GM23338 (cell line): ENCODE measurements at regions not wholly inside any gene's neighbourhood (a gene's known extent, or its start where the extent isn't known, plus 50 kb on each side); places are given as distances from the start of the nearest gene placed in this dataset.

Experiments
- ATAC-seq: fragments of 200-7000 bp; cut with Tn5 transposase; 3 replicates; pipeline ENCODE4 v1.9.1; 2020
- DNase-seq: peaks from one replicate; pipeline ENCODE4 v3.0.0-alpha.2; 2015; ENCODE audit warnings: low spot score
- H2AFZ ChIP-seq: fragments of 200-600 bp; sonication (generic); 2 replicates; pipeline ENCODE4 v1.8.0; 2016; ENCODE audit warnings: antibody characterized with exemption, mild to moderate bottlenecking, moderate library complexity
- H3F3A ChIP-seq: fragments of 200-600 bp; sonication (generic); replicated peaks from 2 replicates; pipeline ENCODE4 v1.8.0; 2017; ENCODE audit warnings: antibody characterized with exemption, mixed run types, low read depth
- H3K27ac ChIP-seq: fragments of 200-600 bp; sonication (generic); 2 replicates; pipeline ENCODE4 v1.6.1; 2016; ENCODE audit warnings: low read depth
- H3K27me3 ChIP-seq: fragments of 200-600 bp; sonication (generic); 2 replicates; pipeline ENCODE4 v1.8.0; 2016; ENCODE audit warnings: mild to moderate bottlenecking, mixed run types, moderate library complexity; ENCODE audit not compliant: insufficient read depth
- H3K36me3 ChIP-seq: fragments of 200-600 bp; sonication (generic); 2 replicates; pipeline ENCODE4 v1.8.0; 2016; ENCODE audit warnings: mild to moderate bottlenecking; ENCODE audit not compliant: insufficient read depth
- H3K4me1 ChIP-seq: fragments of 200-600 bp; sonication (generic); 2 replicates; pipeline ENCODE4 v1.8.0; 2016; ENCODE audit warnings: mild to moderate bottlenecking, moderate library complexity; ENCODE audit not compliant: insufficient read depth
- H3K4me2 ChIP-seq: fragments of 200-600 bp; sonication (generic); 2 replicates; pipeline ENCODE4 v1.7.1; 2017; ENCODE audit warnings: mixed run types
- H3K4me3 ChIP-seq: fragments of 200-600 bp; sonication (generic); 2 replicates; pipeline ENCODE4 v1.6.1; 2016; ENCODE audit warnings: mixed run types
- H3K79me2 ChIP-seq: fragments of 200-600 bp; sonication (generic); replicated peaks from 2 replicates; pipeline ENCODE4 v1.8.0; 2017; ENCODE audit warnings: mild to moderate bottlenecking; ENCODE audit not compliant: insufficient read depth
- H3K9me2 ChIP-seq: fragments of 200-600 bp; sonication (generic); 2 replicates; pipeline ENCODE4 v1.8.0; 2017; ENCODE audit not compliant: insufficient read depth
- H4K20me1 ChIP-seq: fragments of 200-600 bp; sonication (generic); replicated peaks from 2 replicates; pipeline ENCODE4 v1.8.0; 2017; ENCODE audit warnings: mild to moderate bottlenecking; ENCODE audit not compliant: insufficient read depth
- H3K27ac Mint-ChIP-seq: 2 replicates; pipeline ENCODE4 v1.8.0; 2020; ENCODE audit warnings: inconsistent platforms, mild to moderate bottlenecking, moderate library complexity, mixed read lengths
- H3K27me3 Mint-ChIP-seq: 3 replicates; pipeline ENCODE4 v1.8.0; 2022; ENCODE audit warnings: low read depth, mild to moderate bottlenecking, moderate library complexity, mixed read lengths, inconsistent platforms; ENCODE audit not compliant: insufficient read depth, poor library complexity
- H3K36me3 Mint-ChIP-seq: 3 replicates; pipeline ENCODE4 v1.8.0; 2021; ENCODE audit warnings: low read depth, mild to moderate bottlenecking, inconsistent platforms, moderate library complexity, mixed read lengths
- H3K4me1 Mint-ChIP-seq: 3 replicates; pipeline ENCODE4 v1.8.0; 2020; ENCODE audit warnings: mild to moderate bottlenecking, inconsistent platforms, mixed read lengths
- H3K4me3 Mint-ChIP-seq: 3 replicates; pipeline ENCODE4 v1.8.0; 2021; ENCODE audit warnings: moderate library complexity, mild to moderate bottlenecking, inconsistent platforms, mixed read lengths
- H3K9me3 Mint-ChIP-seq: 3 replicates; pipeline ENCODE4 v1.8.0; 2020; ENCODE audit warnings: moderate library complexity, mild to moderate bottlenecking, inconsistent platforms, mixed read lengths
- CREB1 ChIP-seq: fragments of 250-450 bp; sonication (Bioruptor Pico); IDR thresholded peaks from 2 replicates; pipeline ENCODE4 v1.5.0; 2020; ENCODE audit warnings: low read depth, mild to moderate bottlenecking, moderate library complexity
- ETS1 ChIP-seq: IDR thresholded peaks from 2 replicates; pipeline ENCODE4 v1.6.1; 2016; ENCODE audit warnings: antibody characterized with exemption
- EZH2 ChIP-seq: fragments of 200-600 bp; sonication (generic); IDR thresholded peaks from one replicate; pipeline ENCODE4 v1.8.0; 2017; ENCODE audit warnings: antibody characterized with exemption, mild to moderate bottlenecking, low read depth; ENCODE audit not compliant: unreplicated experiment
- JUNB ChIP-seq: IDR thresholded peaks from one replicate; pipeline ENCODE4 v1.6.1; 2016; ENCODE audit warnings: antibody characterized with exemption; ENCODE audit not compliant: unreplicated experiment
- NANOG ChIP-seq: IDR thresholded peaks from 2 replicates; pipeline ENCODE4 v1.6.1; 2016; ENCODE audit warnings: antibody characterized with exemption, borderline replicate concordance
- POLR2AphosphoS5 ChIP-seq: IDR thresholded peaks from 2 replicates; pipeline ENCODE4 v1.6.1; 2016; ENCODE audit warnings: antibody characterized with exemption, low read depth
- ZNF462 ChIP-seq: fragments of 250-450 bp; sonication (Bioruptor Pico); IDR thresholded peaks from 2 replicates; pipeline ENCODE4 v1.5.0; 2020; ENCODE audit warnings: mild to moderate bottlenecking, moderate library complexity
- TF ChIP-seq, protein P1 (sequence below): IDR thresholded peaks from one replicate; pipeline ENCODE4 v1.6.1; 2018; ENCODE audit warnings: antibody characterized with exemption; ENCODE audit not compliant: unreplicated experiment

- Mint-ChIP-seq H3K36me3 (peaks cover 23% of the 10 kb centered on the region), H3K4me3 (no peak overlapping the region), H3K4me1 (no peaks in the 10 kb centered on the region), H3K27ac (no peak overlapping the region), H3K9me3 (peaks cover 66% of the 10 kb centered on the region), H3K27me3 (no peaks in the 10 kb centered on the region)
- Histone ChIP-seq H3K36me3 (peaks cover 13% of the 10 kb centered on the region), H3K79me2 (no peaks in the 10 kb centered on the region), H3F3A (no peaks in the 10 kb centered on the region), H3K4me1 (no peaks in the 10 kb centered on the region), H4K20me1 (no peaks in the 10 kb centered on the region), H3K27ac (no peak overlapping the region), H3K4me2 (no peak overlapping the region), H3K9me2 (peaks cover 9% of the 10 kb centered on the region; the same call in 1 of the 2 replicates), H2AFZ (no peak overlapping the region), H3K27me3 (no peaks in the 10 kb centered on the region), H3K4me3 (no peak overlapping the region)
- ATAC-seq (no peak), DNase-seq (peak; percentile 38)
- no peak for TF ChIP-seq POLR2AphosphoS5
Measured at GRCh38 chr3:19725000-19725399, 209.0 kb downstream of the EFHB start.

DNA sequence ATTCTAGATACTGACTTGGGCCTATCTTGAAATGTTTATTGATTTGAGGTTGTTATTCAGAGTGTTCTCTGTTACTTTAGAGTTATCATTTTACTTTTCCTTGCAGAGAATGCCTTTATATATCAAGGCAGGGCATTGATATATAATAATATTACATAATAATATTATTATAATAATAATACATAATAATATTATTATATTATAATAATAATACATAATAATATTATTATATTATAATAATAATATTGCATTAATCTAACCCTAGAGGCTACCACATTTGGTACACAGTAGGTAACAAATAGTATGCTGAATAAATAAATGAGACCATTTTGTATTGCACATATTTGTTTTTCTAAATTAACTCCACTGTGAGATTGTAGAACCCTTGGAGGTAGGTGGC, 216.3 kb downstream of the EFHB start:
- H3K27me3 Mint-ChIP-seq: peaks cover 3% of the 10 kb centered on the region
- H4K20me1 ChIP-seq: no peaks in the 10 kb centered on the region
- no peak overlapping the region for H3K27ac ChIP-seq
- DNase-seq: no peak
- no peak for ATAC-seq
- no peak overlapping the region for H2AFZ ChIP-seq
- H3K9me2 ChIP-seq: no peaks in the 10 kb centered on the region
- no peaks in the 10 kb centered on the region for H3F3A ChIP-seq
- H3K27me3 ChIP-seq: no peaks in the 10 kb centered on the region
- no peak overlapping the region for H3K4me2 ChIP-seq
- H3K27ac Mint-ChIP-seq: no peak overlapping the region
- no peak overlapping the region for H3K4me3 Mint-ChIP-seq
- H3K4me3 ChIP-seq: no peak overlapping the region
- no peaks in the 10 kb centered on the region for H3K4me1 ChIP-seq
- H3K36me3 Mint-ChIP-seq: peaks cover 4% of the 10 kb centered on the region; the same call in 2 of the 3 replicates
- peaks cover 13% of the 10 kb centered on the region for H3K9me3 Mint-ChIP-seq
- TF ChIP-seq EZH2 (no peak), NANOG (no peak), POLR2AphosphoS5 (no peak), ZNF462 (CRISPR knock-in tag) (no peak), JUNB (no peak), CREB1 (CRISPR knock-in tag) (no peak), ETS1 (no peak)
- TF ChIP-seq, protein P1, sequence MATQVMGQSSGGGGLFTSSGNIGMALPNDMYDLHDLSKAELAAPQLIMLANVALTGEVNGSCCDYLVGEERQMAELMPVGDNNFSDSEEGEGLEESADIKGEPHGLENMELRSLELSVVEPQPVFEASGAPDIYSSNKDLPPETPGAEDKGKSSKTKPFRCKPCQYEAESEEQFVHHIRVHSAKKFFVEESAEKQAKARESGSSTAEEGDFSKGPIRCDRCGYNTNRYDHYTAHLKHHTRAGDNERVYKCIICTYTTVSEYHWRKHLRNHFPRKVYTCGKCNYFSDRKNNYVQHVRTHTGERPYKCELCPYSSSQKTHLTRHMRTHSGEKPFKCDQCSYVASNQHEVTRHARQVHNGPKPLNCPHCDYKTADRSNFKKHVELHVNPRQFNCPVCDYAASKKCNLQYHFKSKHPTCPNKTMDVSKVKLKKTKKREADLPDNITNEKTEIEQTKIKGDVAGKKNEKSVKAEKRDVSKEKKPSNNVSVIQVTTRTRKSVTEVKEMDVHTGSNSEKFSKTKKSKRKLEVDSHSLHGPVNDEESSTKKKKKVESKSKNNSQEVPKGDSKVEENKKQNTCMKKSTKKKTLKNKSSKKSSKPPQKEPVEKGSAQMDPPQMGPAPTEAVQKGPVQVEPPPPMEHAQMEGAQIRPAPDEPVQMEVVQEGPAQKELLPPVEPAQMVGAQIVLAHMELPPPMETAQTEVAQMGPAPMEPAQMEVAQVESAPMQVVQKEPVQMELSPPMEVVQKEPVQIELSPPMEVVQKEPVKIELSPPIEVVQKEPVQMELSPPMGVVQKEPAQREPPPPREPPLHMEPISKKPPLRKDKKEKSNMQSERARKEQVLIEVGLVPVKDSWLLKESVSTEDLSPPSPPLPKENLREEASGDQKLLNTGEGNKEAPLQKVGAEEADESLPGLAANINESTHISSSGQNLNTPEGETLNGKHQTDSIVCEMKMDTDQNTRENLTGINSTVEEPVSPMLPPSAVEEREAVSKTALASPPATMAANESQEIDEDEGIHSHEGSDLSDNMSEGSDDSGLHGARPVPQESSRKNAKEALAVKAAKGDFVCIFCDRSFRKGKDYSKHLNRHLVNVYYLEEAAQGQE: no peak
- H3K79me2 ChIP-seq: no peaks in the 10 kb centered on the region
- no peaks in the 10 kb centered on the region for H3K36me3 ChIP-seq
- no peaks in the 10 kb centered on the region for H3K4me1 Mint-ChIP-seq
